ENCODE measurements at regions not wholly inside any gene's neighbourhood (a gene's known extent, or its start where the extent isn't known, plus 50 kb on each side); places are given as distances from the start of the nearest gene placed in this dataset.

GRCh38 chr18:47383729-47384128 lies 132.3 kb upstream of the SKOR2 start:
- H3K27me3 ChIP-seq (ENCODE audit: insufficient read depth, low read depth) = peaks cover 22% of the 10 kb centered on the region; the same call in 1 of the 2 replicates
- no peak for DNase-seq
- H4K20me1 ChIP-seq (ENCODE audit: insufficient read depth) = no peaks in the 10 kb centered on the region
- no peak overlapping the region for H3K4me2 ChIP-seq
- H3K36me3 ChIP-seq (ENCODE audit: low read depth) = no peaks in the 10 kb centered on the region
- CTCF ChIA-PET = no interaction called here
- intact Hi-C loops (cut with micrococcal nuclease; ENCODE audit: unreplicated experiment) = no loop called here
- no peaks in the 10 kb centered on the region for H3K9me2 ChIP-seq (ENCODE audit: insufficient read depth)
- no peaks in the 10 kb centered on the region for H3K79me2 ChIP-seq (ENCODE audit: low read depth)
- no peak overlapping the region for H3K4me3 ChIP-seq
- no peak overlapping the region for H2AFZ ChIP-seq
- TF ChIP-seq CTCF (conservative IDR thresholded peaks at IDR 0.05) (no peak), EZH2 (IDR thresholded peaks at IDR 0.05; ENCODE audit: low read depth) (no peak)
- no peaks in the 10 kb centered on the region for H3K9me3 ChIP-seq (ENCODE audit: insufficient read depth, low read depth)
- POLR2A ChIA-PET (ENCODE audit: unreplicated experiment) = no interaction called here
- no peak overlapping the region for H3K27ac ChIP-seq
- BruUV-seq (replicated peaks) = no TSS peak
- H3F3A ChIP-seq (ENCODE audit: insufficient read depth, low read depth) = no peaks in the 10 kb centered on the region
- no peaks in the 10 kb centered on the region for H3K4me1 ChIP-seq (replicated peaks; ENCODE audit: insufficient read depth)

GRCh38 chr18:47381975-47382570 lies 130.6 kb upstream of the SKOR2 start:
- no peak overlapping the region for H3K4me3 ChIP-seq
- CTCF ChIA-PET = no interaction called here
- H4K20me1 ChIP-seq (ENCODE audit: insufficient read depth) = no peaks in the 10 kb centered on the region
- intact Hi-C loops (cut with micrococcal nuclease; ENCODE audit: unreplicated experiment) = no loop called here
- no peaks in the 10 kb centered on the region for H3K4me1 ChIP-seq (replicated peaks; ENCODE audit: insufficient read depth)
- H3K4me2 ChIP-seq = no peak overlapping the region
- no TSS peak for BruUV-seq (replicated peaks)
- peaks cover 32% of the 10 kb centered on the region; the same call in 1 of the 2 replicates for H3K27me3 ChIP-seq (ENCODE audit: insufficient read depth, low read depth)
- DNase-seq = no peak
- H3K36me3 ChIP-seq (ENCODE audit: low read depth) = no peaks in the 10 kb centered on the region
- no peaks in the 10 kb centered on the region for H3K9me2 ChIP-seq (ENCODE audit: insufficient read depth)
- TF ChIP-seq EZH2 (IDR thresholded peaks at IDR 0.05; ENCODE audit: low read depth) (no peak), CTCF (conservative IDR thresholded peaks at IDR 0.05) (no peak)
- POLR2A ChIA-PET (ENCODE audit: unreplicated experiment) = no interaction called here
- H3K27ac ChIP-seq = no peak overlapping the region
- no peaks in the 10 kb centered on the region for H3F3A ChIP-seq (ENCODE audit: insufficient read depth, low read depth)
- H3K9me3 ChIP-seq (ENCODE audit: insufficient read depth, low read depth) = no peaks in the 10 kb centered on the region
- H3K79me2 ChIP-seq (ENCODE audit: low read depth) = no peaks in the 10 kb centered on the region
- no peak overlapping the region for H2AFZ ChIP-seq

GRCh38 chr18:47380153-47380552 lies 128.7 kb upstream of the SKOR2 start:
- H2AFZ ChIP-seq = no peak overlapping the region
- no TSS peak for BruUV-seq (replicated peaks)
- CTCF ChIA-PET = no interaction called here
- POLR2A ChIA-PET (ENCODE audit: unreplicated experiment) = no interaction called here
- H3K79me2 ChIP-seq (ENCODE audit: low read depth) = no peaks in the 10 kb centered on the region
- H3K9me3 ChIP-seq (ENCODE audit: insufficient read depth, low read depth) = no peaks in the 10 kb centered on the region
- H3K9me2 ChIP-seq (ENCODE audit: insufficient read depth) = no peaks in the 10 kb centered on the region
- no peaks in the 10 kb centered on the region for H3F3A ChIP-seq (ENCODE audit: insufficient read depth, low read depth)
- TF ChIP-seq EZH2 (IDR thresholded peaks at IDR 0.05; ENCODE audit: low read depth) = no peak
- TF ChIP-seq CTCF (conservative IDR thresholded peaks at IDR 0.05) = no peak
- peaks cover 37% of the 10 kb centered on the region; the same call in 1 of the 2 replicates for H3K27me3 ChIP-seq (ENCODE audit: insufficient read depth, low read depth)
- H3K4me2 ChIP-seq = no peak overlapping the region
- H4K20me1 ChIP-seq (ENCODE audit: insufficient read depth) = no peaks in the 10 kb centered on the region
- no peaks in the 10 kb centered on the region for H3K36me3 ChIP-seq (ENCODE audit: low read depth)
- intact Hi-C loops (cut with micrococcal nuclease; ENCODE audit: unreplicated experiment) = no loop called here
- H3K27ac ChIP-seq = no peak overlapping the region
- DNase-seq = no peak
- H3K4me1 ChIP-seq (replicated peaks; ENCODE audit: insufficient read depth) = no peaks in the 10 kb centered on the region
- no peak overlapping the region for H3K4me3 ChIP-seq
